BJ (cell line): ENCODE measurements at regions not wholly inside any gene's neighbourhood (a gene's known extent, or its start where the extent isn't known, plus 50 kb on each side); places are given as distances from the start of the nearest gene placed in this dataset.

Source experiments
- CTCF ChIA-PET: fragments of 350-600 bp; formaldehyde crosslinking; extraction: SDS; loops from one replicate; lab custom pipeline; 2021; ENCODE audit warnings: antibody characterized with exemption, inconsistent platforms; lab: Yijun Ruan, JAX
- POLR2A ChIA-PET: fragments of 300-600 bp; sonication (Branson Sonifier 250); formaldehyde crosslinking; extraction: SDS; loops from one replicate; lab custom pipeline; 2021; ENCODE audit warnings: antibody characterized with exemption; lab: Charles Lee
- DNase-seq: peaks from one replicate; pipeline ENCODE4 v3.0.0-alpha.2; 2011; ENCODE audit warnings: low read depth
- H3K27me3 ChIP-seq: 2 replicates; pipeline ENCODE4 v1.6.0; 2011; ENCODE audit warnings: low read length; ENCODE audit not compliant: control insufficient read depth, insufficient read depth
- H3K36me3 ChIP-seq: 2 replicates; pipeline ENCODE4 v1.5.1; 2011; ENCODE audit warnings: low read length; ENCODE audit not compliant: control insufficient read depth, insufficient read depth
- H3K4me3 ChIP-seq: 2 replicates; pipeline ENCODE4 v1.5.1; 2011; ENCODE audit warnings: low read depth, mild to moderate bottlenecking, control low read depth, low read length
- CTCF ChIP-seq: IDR thresholded peaks from 2 replicates; pipeline ENCODE4 v1.5.1; 2011; ENCODE audit warnings: low read depth, mild to moderate bottlenecking, control low read depth, inconsistent platforms, low read length, moderate library complexity; ENCODE audit not compliant: insufficient read depth

- Histone ChIP-seq H3K27me3 (peaks cover 3% of the 10 kb centered on the region; the same call in 1 of the 2 replicates), H3K4me3 (no peak overlapping the region), H3K36me3 (no peaks in the 10 kb centered on the region)
- DNase-seq, result no peak
- POLR2A ChIA-PET, result no interaction called here
- CTCF ChIA-PET, result interaction anchor here (1.4 kb wide), 1 partner anchor 13 kb away, joined by 7 read pairs; no protein-coding TSS in a partner anchor
- TF ChIP-seq CTCF, result no peak
Observed at GRCh38 chr1:172755099-172755498, 96.2 kb downstream of the FASLG start.

GRCh38 chr1:172756024-172756423 is 97.1 kb downstream of the FASLG start:
- H3K27me3 ChIP-seq, result peaks cover 3% of the 10 kb centered on the region; the same call in 1 of the 2 replicates
- no peak for DNase-seq
- no peaks in the 10 kb centered on the region for H3K36me3 ChIP-seq
- no peak for TF ChIP-seq CTCF
- ChIA-PET CTCF (interaction anchor here (0.8 to 1.4 kb wide), 2 partner anchors 14 to 1965 kb away, joined by 3 to 7 read pairs; no protein-coding TSS in a partner anchor), POLR2A (no interaction called here)
- no peak overlapping the region for H3K4me3 ChIP-seq

- CTCF ChIA-PET, result no interaction called here
- POLR2A ChIA-PET, result no interaction called here
- Histone ChIP-seq H3K27me3 (peaks cover 1% of the 10 kb centered on the region; the same call in 1 of the 2 replicates), H3K4me3 (no peak overlapping the region), H3K36me3 (no peaks in the 10 kb centered on the region)
- no peak for DNase-seq
- TF ChIP-seq CTCF, result no peak
Observed at GRCh38 chr1:172758259-172758658, 99.4 kb downstream of the FASLG start.

- DNase-seq, result no peak
- CTCF ChIA-PET, result no interaction called here
- Histone ChIP-seq H3K27me3 (peaks cover 1% of the 10 kb centered on the region; the same call in 1 of the 2 replicates), H3K4me3 (no peak overlapping the region), H3K36me3 (no peaks in the 10 kb centered on the region)
- no peak for TF ChIP-seq CTCF
- POLR2A ChIA-PET, result no interaction called here
Observed at GRCh38 chr1:172760121-172760520, 101.2 kb downstream of the FASLG start.

GRCh38 chr1:172761581-172762486 is 102.9 kb downstream of the FASLG start:
- ChIA-PET CTCF (interaction anchor here (0.9 to 1.0 kb wide), 2 partner anchors 12 to 14 kb away, joined by 3 read pairs; no protein-coding TSS in a partner anchor), POLR2A (no interaction called here)
- TF ChIP-seq CTCF, result no peak
- Histone ChIP-seq H3K27me3 (no peaks in the 10 kb centered on the region), H3K36me3 (no peaks in the 10 kb centered on the region), H3K4me3 (no peak overlapping the region)
- DNase-seq, result no peak
